WERI-Rb-1 (cell line): ENCODE measurements at regions not wholly inside any gene's neighbourhood (a gene's known extent, or its start where the extent isn't known, plus 50 kb on each side); places are given as distances from the start of the nearest gene placed in this dataset.
"Not testable (repeated sequence)": the region's sequence is repeated elsewhere in the genome, so short reads cannot be mapped to it uniquely, and the experiment has no call there.

Experiments used
- DNase-seq: peaks from one replicate; pipeline ENCODE4 v3.0.0-alpha.2; 2020
- H3K27ac ChIP-seq: fragments of 250-450 bp; sonication (Bioruptor Pico); 2 replicates; pipeline ENCODE4 v1.5.1; 2020; ENCODE audit warnings: mild to moderate bottlenecking, moderate library complexity
- H3K27me3 ChIP-seq: fragments of 250-450 bp; sonication (Bioruptor Pico); 2 replicates; pipeline ENCODE4 v1.5.1; 2021; ENCODE audit warnings: mild to moderate bottlenecking, low read depth, moderate library complexity; ENCODE audit not compliant: insufficient read depth, severe bottlenecking
- H3K36me3 ChIP-seq: fragments of 250-450 bp; sonication (Bioruptor Pico); 2 replicates; pipeline ENCODE4 v1.5.1; 2020; ENCODE audit warnings: mild to moderate bottlenecking, moderate library complexity
- H3K4me3 ChIP-seq: 2 replicates; pipeline ENCODE4 v1.5.1; 2011; ENCODE audit warnings: low read depth, mild to moderate bottlenecking, control low read depth, low read length
- H3K9me3 ChIP-seq: fragments of 250-450 bp; sonication (Bioruptor Pico); 2 replicates; pipeline ENCODE4 v1.5.1; 2021; ENCODE audit warnings: mild to moderate bottlenecking, moderate library complexity; ENCODE audit not compliant: severe bottlenecking
- CTCF ChIP-seq: IDR thresholded peaks from 2 replicates; pipeline ENCODE4 v1.5.1; 2011; ENCODE audit warnings: low read depth, mild to moderate bottlenecking, control low read depth, inconsistent platforms, low read length

GRCh38 chr4:141871086-141871770 is 234.8 kb downstream of the IL15 start:
- TF ChIP-seq CTCF: no peak
- no peak overlapping the region for H3K4me3 ChIP-seq
- no peak overlapping the region for H3K27ac ChIP-seq
- peaks cover 5% of the 10 kb centered on the region for H3K9me3 ChIP-seq
- no peaks in the 10 kb centered on the region for H3K27me3 ChIP-seq
- no peaks in the 10 kb centered on the region for H3K36me3 ChIP-seq
- DNase-seq: no peak

GRCh38 chr4:141882650-141883049 is 246.3 kb downstream of the IL15 start:
- not testable (repeated sequence) for H3K9me3 ChIP-seq, DNase-seq, H3K36me3 ChIP-seq, H3K27ac ChIP-seq, H3K4me3 ChIP-seq, H3K27me3 ChIP-seq

GRCh38 chr4:141884070-141884469 is 247.7 kb downstream of the IL15 start:
- no peaks in the 10 kb centered on the region for H3K27me3 ChIP-seq
- no peak overlapping the region for H3K4me3 ChIP-seq
- H3K36me3 ChIP-seq: no peaks in the 10 kb centered on the region
- TF ChIP-seq CTCF: no peak
- no peak overlapping the region for H3K27ac ChIP-seq
- DNase-seq: no peak
- H3K9me3 ChIP-seq: no peaks in the 10 kb centered on the region

- no peak for TF ChIP-seq CTCF
- H3K27ac ChIP-seq: no peak overlapping the region
- DNase-seq: no peak
- H3K9me3 ChIP-seq: no peaks in the 10 kb centered on the region
- no peak overlapping the region for H3K4me3 ChIP-seq
- no peaks in the 10 kb centered on the region for H3K36me3 ChIP-seq
- no peaks in the 10 kb centered on the region for H3K27me3 ChIP-seq
These were observed 248.7 kb downstream of the IL15 start for GRCh38 chr4:141885112-141885511.

GRCh38 chr4:141890279-141890678 is 253.9 kb downstream of the IL15 start:
- no peak for TF ChIP-seq CTCF
- H3K27me3 ChIP-seq: no peaks in the 10 kb centered on the region
- no peaks in the 10 kb centered on the region for H3K36me3 ChIP-seq
- H3K9me3 ChIP-seq: no peaks in the 10 kb centered on the region
- H3K4me3 ChIP-seq: no peak overlapping the region
- no peak overlapping the region for H3K27ac ChIP-seq
- DNase-seq: no peak

GRCh38 chr4:141891260-141892120 is 255.1 kb downstream of the IL15 start:
- Histone ChIP-seq H3K36me3 (no peaks in the 10 kb centered on the region), H3K9me3 (no peaks in the 10 kb centered on the region), H3K4me3 (no peak overlapping the region), H3K27ac (no peak overlapping the region), H3K27me3 (no peaks in the 10 kb centered on the region)
- TF ChIP-seq CTCF: no peak
- no peak for DNase-seq
